ENCODE measurements at regions not wholly inside any gene's neighbourhood (a gene's known extent, or its start where the extent isn't known, plus 50 kb on each side); places are given as distances from the start of the nearest gene placed in this dataset.
"Not testable (repeated sequence)": the region's sequence is repeated elsewhere in the genome, so short reads cannot be mapped to it uniquely, and the experiment has no call there.

GRCh38 chr2:3115301-3116042 is 262.1 kb downstream of the EIPR1 start:
- no peak for DNase-seq (ENCODE audit: low read depth)

GRCh38 chr2:3114406-3115185 is 263.0 kb downstream of the EIPR1 start:
- DNase-seq (ENCODE audit: low read depth) = no peak

- no peak for DNase-seq (ENCODE audit: low read depth)
These were observed 263.8 kb downstream of the EIPR1 start for GRCh38 chr2:3113769-3114168.

GRCh38 chr2:3113122-3113521 is 264.5 kb downstream of the EIPR1 start:
- DNase-seq (ENCODE audit: low read depth) = no peak

GRCh38 chr2:3112553-3112952 is 265.1 kb downstream of the EIPR1 start:
- DNase-seq (ENCODE audit: low read depth) = no peak

GRCh38 chr2:3112131-3112530 is 265.5 kb downstream of the EIPR1 start:
- no peak for DNase-seq (ENCODE audit: low read depth)

GRCh38 chr2:3110994-3111666 is 266.5 kb downstream of the EIPR1 start:
- DNase-seq (ENCODE audit: low read depth) = no peak

GRCh38 chr2:3110555-3110954 is 267.1 kb downstream of the EIPR1 start:
- DNase-seq (ENCODE audit: low read depth) = no peak

GRCh38 chr2:3108710-3109702 is 268.6 kb downstream of the EIPR1 start:
- DNase-seq (ENCODE audit: low read depth) = no peak

GRCh38 chr2:3108105-3108504 is 269.5 kb downstream of the EIPR1 start:
- no peak for DNase-seq (ENCODE audit: low read depth)

- no peak for DNase-seq (ENCODE audit: low read depth)
These were observed 270.1 kb downstream of the EIPR1 start for GRCh38 chr2:3107567-3107966.

- no peak for DNase-seq (ENCODE audit: low read depth)
These were observed 271.6 kb downstream of the EIPR1 start for GRCh38 chr2:3105814-3106569.

- DNase-seq (ENCODE audit: low read depth) = not testable (repeated sequence)
These were observed 272.4 kb downstream of the EIPR1 start for GRCh38 chr2:3104958-3105813.

- no peak for DNase-seq (ENCODE audit: low read depth)
These were observed 273.4 kb downstream of the EIPR1 start for GRCh38 chr2:3104261-3104660.

GRCh38 chr2:3102922-3103569 is 274.6 kb downstream of the EIPR1 start:
- DNase-seq (ENCODE audit: low read depth) = no peak

GRCh38 chr2:3102081-3102921 is 275.3 kb downstream of the EIPR1 start:
- no peak for DNase-seq (ENCODE audit: low read depth)

GRCh38 chr2:3101016-3101942 is 276.3 kb downstream of the EIPR1 start:
- DNase-seq (ENCODE audit: low read depth) = no peak
